Stimulated activated CD8-positive, alpha-beta memory T cell treated with anti-CD3 and anti-CD28 coated beads, Interleukin-12 subunit alpha, Interleukin-12 subunit beta, amount 100 ng/mL, for 24 hours (primary cell): ENCODE measurements at regions not wholly inside any gene's neighbourhood (a gene's known extent, or its start where the extent isn't known, plus 50 kb on each side); places are given as distances from the start of the nearest gene placed in this dataset.
"Not testable (repeated sequence)": the region's sequence is repeated elsewhere in the genome, so short reads cannot be mapped to it uniquely, and the experiment has no call there.

Source experiments
- DNase-seq: peaks from one replicate; pipeline ENCODE4 v3.0.0-alpha.2; 2020; ENCODE audit errors: extremely low read depth

DNA sequence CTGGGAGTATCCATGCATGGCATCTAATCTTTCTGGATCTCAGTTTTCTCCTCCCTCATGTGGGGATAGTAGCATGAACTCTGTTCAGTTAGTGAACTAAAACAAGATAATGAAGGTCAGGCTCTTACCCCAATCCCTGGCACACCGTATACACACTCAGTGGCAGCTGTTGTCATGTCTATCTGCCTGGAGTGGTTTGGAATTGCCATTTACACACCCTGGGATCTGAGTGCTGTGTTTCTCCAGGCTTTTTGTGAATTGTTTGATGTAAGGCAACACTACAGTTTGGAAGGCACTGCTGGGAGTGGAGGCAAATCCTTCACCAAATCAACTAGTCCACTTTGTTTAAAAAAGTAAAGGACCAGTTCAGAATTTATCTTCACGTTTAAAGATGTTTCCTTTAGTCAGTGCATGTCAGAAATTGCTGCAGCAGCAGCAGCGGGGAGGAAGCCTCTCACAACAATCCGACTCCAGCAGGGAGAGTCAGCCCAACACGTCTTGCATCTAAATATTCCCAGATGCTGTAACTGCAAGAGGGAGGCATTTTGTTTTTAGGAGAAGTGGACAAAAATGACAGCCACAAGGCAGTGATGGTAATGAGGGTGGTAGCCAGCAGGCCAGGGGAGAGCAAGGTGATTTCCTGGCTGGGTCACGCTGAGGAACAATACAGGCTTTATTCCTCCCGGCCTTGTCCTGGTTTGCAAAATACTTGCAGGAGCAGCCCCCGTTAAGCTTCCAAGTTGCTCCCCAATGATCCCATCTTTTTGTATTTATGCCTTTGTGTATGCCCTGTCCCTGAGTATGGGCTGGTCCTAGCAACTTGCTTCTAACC lies 128.5 kb upstream of the LRIG1 start:
- DNase-seq, result no peak

DNA sequence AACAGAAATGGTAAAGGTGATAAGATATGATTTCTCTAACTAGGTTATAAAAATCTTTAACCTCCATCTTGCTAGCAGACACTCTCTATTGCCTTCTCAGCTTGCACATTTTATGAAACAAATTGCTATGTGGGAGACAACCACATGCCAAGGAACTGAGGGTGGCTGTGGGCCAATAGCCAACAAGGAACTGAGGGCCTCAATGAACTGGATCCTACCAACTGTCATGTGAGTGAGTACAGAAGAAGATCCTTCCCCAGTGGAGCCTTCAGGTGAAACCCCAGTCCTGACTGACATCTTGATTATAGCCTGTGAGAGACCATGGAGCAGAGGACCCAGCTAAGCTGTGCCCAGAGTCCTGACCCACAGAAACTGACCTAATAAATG lies 129.2 kb upstream of the LRIG1 start:
- DNase-seq, result no peak

DNA sequence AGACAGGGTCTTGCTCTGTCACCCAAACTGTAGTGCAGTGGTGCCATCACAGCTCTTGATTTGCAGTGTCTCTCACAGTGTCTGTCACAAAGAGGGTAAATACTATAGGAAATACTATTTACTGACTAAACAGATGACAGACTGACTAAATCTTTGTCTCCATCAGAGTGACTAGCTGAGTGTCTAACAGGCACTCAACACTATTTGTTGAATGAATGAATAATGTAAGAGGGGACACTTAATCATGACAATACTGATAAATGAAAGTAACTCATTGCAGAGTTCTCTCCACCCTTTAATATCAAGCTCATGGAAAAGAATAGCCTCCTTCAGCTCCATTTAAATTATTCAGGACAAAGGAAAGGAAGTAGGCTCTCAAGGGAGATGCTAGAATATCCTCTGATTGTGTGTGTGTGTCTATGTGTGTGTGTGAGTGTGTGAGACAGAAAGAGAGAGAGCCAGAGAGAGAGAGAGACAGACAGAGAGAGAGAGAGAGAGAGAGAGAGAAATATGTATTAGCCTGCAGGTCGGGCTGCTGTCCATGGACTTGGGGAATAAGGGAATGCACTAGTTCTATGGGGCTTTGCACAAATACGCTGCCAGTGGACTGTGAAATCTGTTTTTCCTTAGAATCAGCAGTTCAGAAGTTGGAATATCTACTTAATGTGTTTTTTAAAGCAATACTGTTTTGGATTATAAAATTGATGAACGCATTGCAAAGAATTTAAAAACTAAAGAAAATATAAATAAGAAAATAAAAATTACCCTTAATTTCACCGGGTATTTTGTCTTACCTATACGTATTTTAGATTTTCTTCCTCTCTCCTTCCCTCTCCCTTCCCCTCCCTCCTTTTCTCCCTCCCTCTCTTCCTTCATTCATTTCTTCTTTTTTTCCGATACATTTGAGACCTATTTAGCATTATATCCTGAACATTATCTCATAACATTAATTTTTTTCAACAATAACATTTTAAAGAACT lies 132.9 kb upstream of the LRIG1 start:
- DNase-seq, result no peak

DNA sequence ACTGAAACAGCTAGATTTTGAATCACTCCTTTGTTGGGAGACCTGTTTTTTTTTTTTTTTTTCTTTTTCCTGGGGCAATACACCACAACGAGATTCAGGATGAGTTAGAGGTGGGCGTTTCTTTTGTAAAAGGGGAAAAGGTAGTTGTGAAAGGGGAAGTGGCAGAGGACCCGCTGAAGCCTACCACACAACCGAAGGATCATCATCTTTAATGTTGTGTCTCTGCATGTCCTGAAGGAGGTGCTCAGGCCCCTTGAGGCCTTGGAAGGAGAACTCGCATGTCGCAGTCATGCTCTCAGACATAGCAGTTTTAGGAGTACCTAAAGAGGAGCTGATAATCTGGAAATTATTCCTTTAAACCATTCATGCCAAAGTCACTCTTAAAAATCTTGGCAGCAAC lies 137.9 kb upstream of the LRIG1 start:
- DNase-seq, result no peak

DNA sequence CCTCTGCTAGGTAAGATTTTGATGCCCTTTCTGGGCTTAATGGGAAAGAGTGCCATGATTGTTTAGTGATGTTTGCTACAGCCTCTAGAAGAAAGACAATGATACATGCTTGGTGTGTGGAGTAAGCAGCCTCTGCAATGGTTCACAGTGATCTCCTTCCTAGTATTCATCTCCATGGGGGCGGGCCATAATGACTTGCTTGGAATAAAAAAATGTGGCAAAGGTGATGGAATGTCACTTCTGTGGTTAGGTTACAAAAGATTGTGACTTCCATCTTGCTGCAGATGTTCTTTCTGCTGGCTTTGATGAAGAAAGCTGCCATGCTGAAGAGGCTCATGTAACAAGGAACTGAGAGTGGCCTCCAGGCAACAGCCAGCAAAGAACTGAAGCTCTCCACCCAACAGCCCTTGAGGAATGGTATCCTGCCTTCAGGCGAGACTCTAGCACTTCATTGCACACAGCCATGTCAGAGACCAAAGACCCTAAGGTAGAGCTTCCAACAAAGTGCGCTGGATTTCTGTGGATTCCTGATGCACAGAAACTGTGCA lies 139.1 kb upstream of the LRIG1 start:
- DNase-seq, result no peak

DNA sequence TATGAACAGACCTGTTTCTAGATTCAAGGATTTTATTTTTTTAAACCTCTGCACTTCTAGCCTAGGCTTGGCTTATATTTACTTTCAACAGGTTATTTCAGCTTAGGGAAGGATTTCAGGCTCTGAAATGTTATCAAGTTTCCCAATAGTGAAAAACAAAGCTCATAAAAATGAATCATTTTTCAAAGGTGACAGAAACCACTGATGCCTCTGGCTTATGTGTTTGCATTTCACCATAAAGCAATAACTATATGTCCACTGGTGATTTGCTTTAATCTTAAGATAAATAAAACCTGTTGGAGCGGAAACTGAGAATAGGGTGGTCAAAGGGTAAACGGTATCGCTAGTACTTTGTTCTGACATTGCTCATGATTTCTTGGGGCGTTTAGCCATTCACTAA lies 141.2 kb upstream of the LRIG1 start:
- no peak for DNase-seq

DNA sequence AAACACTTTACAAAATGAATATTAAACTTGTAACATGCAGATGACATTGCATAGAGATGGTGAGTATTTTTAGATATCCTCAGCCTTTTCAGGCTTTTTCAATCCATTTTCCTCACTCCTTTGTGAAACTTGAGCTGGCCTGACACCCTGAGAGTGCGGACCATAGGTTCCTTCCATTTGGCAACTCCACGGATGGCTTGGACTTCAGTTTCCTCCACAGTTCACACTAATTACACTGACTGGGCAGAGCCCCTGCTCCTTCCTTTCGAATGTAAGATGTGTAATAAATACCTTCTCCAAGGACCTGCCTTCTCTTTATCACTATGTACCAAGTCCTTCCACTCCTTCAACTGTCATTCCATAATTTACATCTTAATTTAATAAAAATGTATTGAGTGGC lies 141.7 kb upstream of the LRIG1 start:
- no peak for DNase-seq

DNA sequence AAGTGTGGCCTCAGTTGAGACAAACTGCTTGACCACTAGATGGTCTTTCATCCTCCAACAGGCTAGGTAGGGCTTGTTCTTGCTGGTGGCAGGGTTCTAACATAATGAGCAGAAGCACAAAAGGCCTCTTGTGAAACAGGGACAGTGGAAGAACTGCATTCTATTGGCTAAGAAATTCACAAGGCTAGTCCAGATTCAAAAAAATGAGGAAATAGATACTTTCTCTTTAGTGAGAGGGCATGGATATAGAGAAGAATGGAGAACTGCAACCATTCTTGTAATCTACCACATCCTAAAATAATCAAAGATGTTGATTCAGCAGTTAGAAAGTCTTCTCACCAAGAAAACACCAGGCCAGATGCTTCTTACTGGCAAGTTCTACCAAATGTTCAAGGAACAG lies 143.7 kb upstream of the LRIG1 start:
- no peak for DNase-seq

DNA sequence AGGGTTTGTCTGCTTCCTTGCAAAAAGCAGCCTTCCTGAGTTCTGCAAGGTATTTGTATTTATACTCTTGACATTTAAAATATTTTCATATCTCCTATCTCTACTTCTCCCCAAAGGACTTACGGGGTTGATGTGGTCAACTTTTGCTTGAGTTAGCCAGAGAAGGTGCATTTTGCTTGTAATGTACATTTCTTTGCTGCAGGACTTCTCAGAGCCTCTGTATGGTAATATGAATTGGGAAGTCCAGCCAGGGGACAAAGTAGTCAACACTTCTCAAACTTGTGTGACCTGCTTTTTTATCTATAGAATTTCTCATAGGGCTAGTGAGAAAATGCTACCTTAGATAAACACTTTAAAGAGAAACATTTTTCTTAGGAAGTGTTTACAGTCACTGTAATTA lies 148.2 kb upstream of the LRIG1 start:
- DNase-seq, result no peak

DNA sequence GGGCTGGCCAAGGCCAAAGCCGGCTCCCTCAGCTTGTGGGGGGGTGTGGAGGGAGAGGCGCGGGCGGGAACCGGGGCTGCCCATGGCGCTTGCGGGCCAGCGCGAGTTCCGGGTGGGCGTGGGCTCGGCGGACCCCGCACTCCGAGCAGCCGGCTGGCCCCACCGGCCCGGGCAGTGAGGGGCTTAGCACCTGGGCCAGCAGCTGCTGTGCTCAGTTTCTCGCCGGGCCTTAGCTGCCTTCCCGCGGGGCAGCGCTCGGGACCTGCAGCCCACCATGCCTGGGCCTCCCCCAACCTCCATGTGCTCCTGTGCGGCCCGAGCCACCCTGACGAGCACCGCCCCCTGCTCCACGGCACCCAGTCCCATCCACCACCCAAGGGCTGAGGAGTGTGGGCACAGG lies 150.7 kb upstream of the LRIG1 start:
- not testable (repeated sequence) for DNase-seq

DNA sequence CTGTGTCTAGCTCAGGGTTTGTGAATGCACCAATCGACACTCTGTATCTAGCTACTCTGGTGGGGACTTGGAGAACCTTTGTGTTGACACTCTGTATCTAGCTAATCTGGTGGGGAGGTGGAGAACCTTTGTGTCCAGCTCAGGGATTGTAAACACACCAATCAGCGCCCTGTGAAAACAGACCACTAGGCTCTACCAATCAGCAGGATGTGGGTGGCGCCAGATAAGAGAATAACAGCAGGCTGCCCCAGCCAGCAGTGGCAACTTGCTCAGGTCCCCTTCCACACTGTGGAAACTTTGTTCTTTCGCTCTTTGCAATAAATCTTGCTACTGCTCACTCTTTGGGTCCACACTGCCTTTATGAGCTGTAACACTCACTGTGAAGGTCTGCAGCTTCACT lies 151.3 kb upstream of the LRIG1 start:
- not testable (repeated sequence) for DNase-seq

DNA sequence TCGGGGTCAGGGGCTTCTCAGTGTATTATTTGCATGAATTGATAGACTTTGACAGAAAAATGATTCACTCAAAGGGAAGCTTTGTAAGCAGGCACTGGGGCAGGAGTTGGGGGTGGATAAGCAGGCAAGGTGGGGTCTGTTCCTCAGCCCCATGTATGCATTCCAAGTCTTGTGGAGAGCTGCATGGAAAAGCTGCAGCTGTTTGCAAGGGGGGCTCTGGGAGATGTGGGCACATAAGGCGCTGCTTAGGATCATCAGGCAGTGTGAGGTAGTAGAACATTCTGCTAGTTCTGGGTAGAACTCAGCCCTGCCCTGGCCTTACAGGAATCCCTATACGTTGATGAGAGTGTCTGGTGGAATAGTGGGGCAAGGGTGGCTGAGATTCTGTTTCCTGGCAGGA lies 154.2 kb upstream of the LRIG1 start:
- DNase-seq, result no peak

DNA sequence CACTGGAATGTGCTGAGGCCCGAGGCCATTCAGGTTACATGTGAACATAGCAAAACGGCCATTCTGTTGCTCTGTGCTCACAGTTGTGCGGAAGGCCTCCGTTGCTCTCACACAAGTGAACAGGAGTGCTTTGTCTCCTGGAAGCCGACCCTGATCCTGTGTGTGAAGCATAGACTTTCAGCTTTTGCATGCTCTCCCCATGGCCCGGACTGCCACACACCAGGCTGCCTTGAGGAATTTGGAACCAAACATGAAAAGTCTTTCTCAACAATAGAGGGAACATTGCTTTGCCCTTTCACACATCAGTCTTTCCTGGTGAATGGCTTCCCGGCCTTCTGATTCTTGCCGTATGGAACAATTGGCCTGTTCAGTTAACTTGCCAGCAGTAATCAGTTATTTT lies 154.8 kb upstream of the LRIG1 start:
- DNase-seq, result no peak

DNA sequence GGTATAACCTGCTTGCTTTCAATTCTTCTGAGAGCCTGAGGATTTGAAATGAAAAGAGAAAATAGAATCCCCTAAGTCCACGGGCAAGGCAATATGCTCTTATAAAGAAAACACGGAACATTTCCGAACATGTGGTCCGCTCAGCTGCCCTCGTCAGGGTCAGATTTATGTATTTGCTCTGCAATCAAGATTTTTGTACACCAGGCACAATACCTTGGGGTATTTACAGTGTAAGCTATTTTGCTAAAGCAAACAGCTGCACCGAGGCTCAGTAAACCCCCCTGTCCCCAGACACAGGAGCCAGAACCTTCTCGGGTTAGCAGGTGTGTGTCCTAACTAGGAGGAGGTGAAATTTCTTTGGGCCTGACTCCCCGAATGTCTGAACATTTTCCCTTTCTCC lies 155.8 kb upstream of the LRIG1 start:
- DNase-seq, result no peak

DNA sequence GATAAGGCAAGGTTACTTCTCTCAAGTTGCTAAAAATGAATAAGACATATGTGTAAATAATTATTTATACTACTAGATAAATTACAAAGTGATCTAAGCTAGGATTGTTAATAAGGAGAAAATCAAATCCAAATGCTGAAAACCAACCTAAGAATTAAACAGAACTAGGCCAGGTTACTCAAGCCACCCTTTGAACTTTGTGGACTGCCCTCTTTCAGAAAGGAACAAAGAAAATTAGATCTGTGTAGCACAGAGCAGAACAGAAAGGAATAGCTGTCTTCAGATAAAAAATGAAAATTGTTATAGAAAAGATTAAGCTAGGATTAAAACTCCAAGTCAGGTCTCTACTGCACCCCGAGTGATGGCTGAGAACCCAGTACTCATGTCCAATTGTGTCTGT lies 158.2 kb upstream of the LRIG1 start:
- DNase-seq, result no peak

DNA sequence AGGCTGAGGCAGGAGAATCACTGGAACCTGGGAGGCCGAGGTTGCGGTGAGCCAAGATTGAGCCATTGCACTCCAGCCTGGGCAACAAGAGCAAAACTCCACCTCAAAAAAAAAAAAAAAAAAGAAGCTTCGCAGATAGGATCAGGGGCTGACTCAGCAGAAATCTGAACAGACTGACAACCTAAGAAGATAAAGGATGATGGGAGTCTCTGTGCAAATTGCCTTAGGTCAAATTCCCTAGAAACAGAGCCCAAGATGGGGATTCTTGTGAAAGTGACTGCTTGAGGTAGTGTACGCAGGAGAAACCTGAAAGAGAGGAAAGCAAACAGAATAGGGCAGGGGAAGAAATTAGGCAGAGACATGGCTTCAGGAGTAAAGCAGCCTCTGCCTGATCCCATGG lies 160.8 kb upstream of the LRIG1 start:
- DNase-seq, result no peak

DNA sequence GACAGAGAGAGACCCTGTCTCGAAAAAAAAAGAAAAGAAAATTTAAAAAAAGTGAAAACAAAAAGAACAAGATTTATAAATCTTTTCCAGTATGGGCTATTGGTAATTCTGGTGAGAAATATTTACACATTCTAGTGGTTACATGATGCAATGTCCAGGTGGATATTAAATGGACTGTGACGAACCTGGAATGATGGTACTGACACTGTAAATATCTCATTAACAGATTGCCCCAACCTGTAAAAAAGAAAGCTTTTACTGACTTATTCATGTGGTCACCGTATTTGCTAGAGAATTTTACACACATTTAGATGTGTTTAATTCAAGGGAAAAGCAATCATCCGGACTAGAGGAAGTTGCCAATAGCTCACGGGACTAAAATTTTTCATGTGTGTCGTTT lies 162.1 kb upstream of the LRIG1 start:
- DNase-seq, result no peak

DNA sequence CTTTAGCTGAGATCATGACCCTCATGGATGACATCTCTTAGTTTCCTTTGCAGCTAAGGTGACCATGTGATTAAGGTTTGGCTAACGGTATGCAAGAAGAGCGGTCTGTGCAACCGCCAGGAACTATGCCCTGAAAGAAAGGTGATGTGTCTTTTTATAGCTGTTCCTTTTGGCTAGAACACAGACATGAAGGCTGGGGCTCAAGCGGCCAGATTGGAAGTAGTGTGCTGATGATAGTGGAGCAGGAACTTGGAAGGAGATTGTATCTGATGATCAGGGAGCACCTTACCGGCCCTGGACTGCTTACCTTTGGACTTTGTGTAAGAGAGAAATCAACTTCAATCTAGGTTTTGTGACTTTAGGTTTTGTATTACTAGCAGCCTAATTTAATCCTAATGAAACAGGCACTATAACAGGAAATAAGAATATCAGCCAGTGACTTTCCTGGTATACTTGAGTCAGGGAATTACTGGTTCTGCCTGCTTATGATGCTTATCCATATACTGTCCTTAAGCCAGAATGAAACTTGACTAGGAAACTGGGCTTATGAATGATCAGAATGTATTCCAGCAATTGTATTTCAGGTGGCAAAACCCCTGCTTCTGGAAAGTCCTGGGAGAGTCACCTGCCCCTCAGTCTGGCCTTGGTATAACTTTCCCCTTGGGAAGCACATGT lies 164.3 kb upstream of the LRIG1 start:
- no peak for DNase-seq

DNA sequence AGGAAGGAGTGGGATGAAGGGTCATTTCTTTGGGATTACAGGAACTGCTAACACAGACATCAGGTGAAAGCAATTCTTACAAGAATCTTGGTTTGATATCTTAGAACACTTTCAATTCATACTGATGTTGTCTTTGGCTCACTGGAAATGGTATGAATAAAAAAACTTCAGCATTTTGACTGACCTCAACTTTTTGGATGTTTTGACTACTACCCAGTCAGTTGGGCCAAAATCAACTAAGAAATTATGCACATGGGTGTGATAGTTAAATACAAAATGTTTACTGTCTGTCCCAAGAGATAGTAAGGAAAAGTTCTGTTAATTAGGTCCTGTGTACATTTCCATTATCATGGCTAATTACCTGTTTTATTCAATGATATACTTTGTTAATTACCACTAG lies 165.5 kb upstream of the LRIG1 start:
- DNase-seq, result no peak

DNA sequence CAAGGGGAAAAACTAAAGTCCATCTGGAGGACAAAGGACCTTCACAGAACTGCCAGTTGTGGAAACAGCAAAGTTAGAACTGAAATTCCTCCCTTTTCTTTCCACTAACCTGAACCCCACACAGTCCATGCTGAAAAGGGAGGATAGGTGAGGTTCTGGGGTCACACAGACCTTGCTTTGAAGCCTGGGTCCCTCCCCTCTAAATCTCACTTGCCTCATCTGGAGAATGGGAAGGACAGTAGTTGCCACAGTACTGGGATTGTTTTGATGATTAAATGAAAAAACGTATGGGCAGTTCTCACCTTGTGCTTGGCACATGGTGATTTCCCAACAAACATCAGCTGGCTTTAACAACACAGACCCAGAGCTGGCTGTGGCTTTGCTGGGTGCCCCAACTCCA lies 166.4 kb upstream of the LRIG1 start:
- DNase-seq, result no peak

DNA sequence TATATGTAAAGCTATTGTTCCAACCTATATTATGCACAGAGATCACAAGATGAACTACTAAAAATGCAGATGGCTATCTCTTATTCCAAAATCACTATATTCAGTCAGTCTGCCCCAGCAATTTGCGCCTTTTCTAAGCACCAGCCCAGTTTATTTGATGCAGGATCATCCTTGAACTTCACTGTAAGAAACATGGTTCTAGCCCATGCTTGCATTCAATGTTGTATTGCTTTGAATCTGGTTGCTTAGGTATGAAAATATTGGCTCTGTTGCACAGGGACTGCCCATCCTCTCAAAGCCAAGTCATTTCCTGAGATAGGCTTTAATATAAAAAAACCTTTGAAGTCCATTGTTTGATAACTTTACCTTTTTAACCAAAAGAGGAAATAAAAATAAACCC lies 170.5 kb upstream of the LRIG1 start:
- DNase-seq, result no peak

DNA sequence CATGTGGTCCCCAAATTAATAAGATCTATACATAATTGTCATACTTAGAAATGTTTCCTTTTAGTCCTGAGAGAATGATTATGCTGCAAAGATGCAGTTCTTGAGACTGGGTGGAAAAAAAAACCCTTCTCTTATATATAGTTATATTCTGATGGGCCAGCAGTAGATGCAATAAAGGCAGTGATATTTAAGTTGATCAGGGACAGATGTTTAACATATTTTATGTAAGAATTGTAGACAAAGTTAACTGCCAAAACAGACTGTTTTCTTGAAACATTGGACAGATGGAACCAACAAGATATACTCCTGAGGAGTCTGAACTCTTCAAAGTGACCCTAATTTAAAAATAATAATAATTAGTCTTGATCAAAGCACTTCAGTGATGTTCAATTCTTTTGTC lies 172.0 kb upstream of the LRIG1 start:
- no peak for DNase-seq
